Calu3 (cell line): ENCODE measurements at regions not wholly inside any gene's neighbourhood (a gene's known extent, or its start where the extent isn't known, plus 50 kb on each side); places are given as distances from the start of the nearest gene placed in this dataset.

Source experiments
- BruUV-seq: library from RNA; stranded (reverse); fragments of 400-500 nt; replicated peaks from 2 replicates; lab custom pipeline; 2021; lab: Mats Ljungman, UMichigan
- CTCF ChIA-PET: fragments of 300-600 bp; sonication (Branson Sonifier 250); formaldehyde crosslinking; loops from one replicate; lab custom pipeline; 2022; ENCODE audit warnings: antibody characterized with exemption; lab: Charles Lee
- DNase-seq: peaks from one replicate; pipeline ENCODE4 v3.0.0; 2022
- H3K27ac Mint-ChIP-seq: one replicate; pipeline ENCODE4 v1.8.0; 2022; ENCODE audit warnings: mixed read lengths; ENCODE audit not compliant: unreplicated experiment
- H3K27me3 Mint-ChIP-seq: one replicate; pipeline ENCODE4 v1.8.0; 2022; ENCODE audit warnings: mixed read lengths; ENCODE audit not compliant: unreplicated experiment
- H3K36me3 Mint-ChIP-seq: one replicate; pipeline ENCODE4 v1.8.0; 2022; ENCODE audit warnings: mild to moderate bottlenecking, moderate library complexity, mixed read lengths; ENCODE audit not compliant: insufficient read depth, unreplicated experiment
- H3K4me1 Mint-ChIP-seq: one replicate; pipeline ENCODE4 v1.8.0; 2022; ENCODE audit warnings: mild to moderate bottlenecking, low read depth, mixed read lengths; ENCODE audit not compliant: unreplicated experiment
- H3K4me3 Mint-ChIP-seq: one replicate; pipeline ENCODE4 v1.8.0; 2022; ENCODE audit warnings: mild to moderate bottlenecking, low read depth, moderate library complexity, mixed read lengths; ENCODE audit not compliant: unreplicated experiment
- H3K9me3 Mint-ChIP-seq: one replicate; pipeline ENCODE4 v1.8.0; 2022; ENCODE audit warnings: low read depth, mixed read lengths; ENCODE audit not compliant: unreplicated experiment
- CTCF ChIP-seq: fragments of 200-600 bp; IDR thresholded peaks from one replicate; pipeline ENCODE4 v1.8.0; 2022; ENCODE audit warnings: antibody characterized with exemption; ENCODE audit not compliant: unreplicated experiment
- intact Hi-C: fragments of 100-400 bp; cut with micrococcal nuclease; formaldehyde crosslinking; loops from one replicate; pipeline ENCODE4 v1.10.0; 2022; ENCODE audit not compliant: unreplicated experiment

GRCh38 chr14:43858981-43859380 is 648.1 kb downstream of the FSCB start:
- TF ChIP-seq CTCF: no peak
- H3K27ac Mint-ChIP-seq: no peak overlapping the region
- CTCF ChIA-PET: no interaction called here
- H3K27me3 Mint-ChIP-seq: no peaks in the 10 kb centered on the region
- peaks cover 6% of the 10 kb centered on the region for H3K9me3 Mint-ChIP-seq
- no peaks in the 10 kb centered on the region for H3K4me1 Mint-ChIP-seq
- no peaks in the 10 kb centered on the region for H3K36me3 Mint-ChIP-seq
- no peak for DNase-seq
- intact Hi-C loops: no loop called here
- no TSS peak for BruUV-seq
- no peak overlapping the region for H3K4me3 Mint-ChIP-seq

GRCh38 chr14:43855556-43855955 is 651.5 kb downstream of the FSCB start:
- intact Hi-C loops: no loop called here
- Mint-ChIP-seq H3K27me3 (no peaks in the 10 kb centered on the region), H3K4me3 (no peak overlapping the region), H3K9me3 (peaks cover 2% of the 10 kb centered on the region), H3K27ac (no peak overlapping the region), H3K36me3 (no peaks in the 10 kb centered on the region), H3K4me1 (no peaks in the 10 kb centered on the region)
- BruUV-seq: no TSS peak
- TF ChIP-seq CTCF: no peak
- no peak for DNase-seq
- CTCF ChIA-PET: no interaction called here

GRCh38 chr14:43853541-43853940 is 653.5 kb downstream of the FSCB start:
- intact Hi-C loops: no loop called here
- no peak for DNase-seq
- CTCF ChIA-PET: no interaction called here
- Mint-ChIP-seq H3K27me3 (no peaks in the 10 kb centered on the region), H3K27ac (no peak overlapping the region), H3K4me1 (no peaks in the 10 kb centered on the region), H3K36me3 (no peaks in the 10 kb centered on the region), H3K4me3 (no peak overlapping the region), H3K9me3 (peaks cover 3% of the 10 kb centered on the region)
- no TSS peak for BruUV-seq
- no peak for TF ChIP-seq CTCF

- Mint-ChIP-seq H3K4me3 (no peak overlapping the region), H3K36me3 (no peaks in the 10 kb centered on the region), H3K4me1 (no peaks in the 10 kb centered on the region), H3K27ac (no peak overlapping the region), H3K9me3 (peaks cover 17% of the 10 kb centered on the region), H3K27me3 (no peaks in the 10 kb centered on the region)
- BruUV-seq: no TSS peak
- DNase-seq: no peak
- intact Hi-C loops: no loop called here
- CTCF ChIA-PET: no interaction called here
- no peak for TF ChIP-seq CTCF
These were observed 703.9 kb downstream of the FSCB start for GRCh38 chr14:43803076-43803689.
